ENCODE measurements at regions not wholly inside any gene's neighbourhood (a gene's known extent, or its start where the extent isn't known, plus 50 kb on each side); places are given as distances from the start of the nearest gene placed in this dataset.

DNA sequence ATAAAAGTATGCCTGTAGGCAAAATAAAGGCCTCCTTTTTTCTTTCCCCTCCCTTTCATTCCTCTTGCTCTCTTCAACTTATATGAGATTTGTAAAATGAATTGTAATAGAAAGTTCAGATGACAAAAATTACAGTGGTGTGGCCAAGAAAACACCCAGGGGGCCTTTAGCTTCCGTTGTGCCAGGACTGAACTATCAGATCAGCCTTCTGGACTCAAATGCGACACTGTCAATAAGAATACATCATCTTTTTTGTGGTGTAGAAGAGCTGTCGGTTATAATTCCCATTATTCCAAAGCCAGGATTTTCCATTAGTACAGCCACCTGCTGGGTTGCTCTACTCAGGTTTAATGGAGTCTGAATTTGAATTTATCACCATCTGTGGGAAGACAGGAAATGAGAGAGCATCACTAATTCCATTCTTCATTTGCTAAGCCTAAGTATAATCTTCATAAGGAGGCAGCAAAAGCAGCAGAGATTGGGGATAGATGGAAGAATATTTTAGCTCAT lies 443.4 kb downstream of the ANXA1 start:
- TF ChIP-seq, protein P1, sequence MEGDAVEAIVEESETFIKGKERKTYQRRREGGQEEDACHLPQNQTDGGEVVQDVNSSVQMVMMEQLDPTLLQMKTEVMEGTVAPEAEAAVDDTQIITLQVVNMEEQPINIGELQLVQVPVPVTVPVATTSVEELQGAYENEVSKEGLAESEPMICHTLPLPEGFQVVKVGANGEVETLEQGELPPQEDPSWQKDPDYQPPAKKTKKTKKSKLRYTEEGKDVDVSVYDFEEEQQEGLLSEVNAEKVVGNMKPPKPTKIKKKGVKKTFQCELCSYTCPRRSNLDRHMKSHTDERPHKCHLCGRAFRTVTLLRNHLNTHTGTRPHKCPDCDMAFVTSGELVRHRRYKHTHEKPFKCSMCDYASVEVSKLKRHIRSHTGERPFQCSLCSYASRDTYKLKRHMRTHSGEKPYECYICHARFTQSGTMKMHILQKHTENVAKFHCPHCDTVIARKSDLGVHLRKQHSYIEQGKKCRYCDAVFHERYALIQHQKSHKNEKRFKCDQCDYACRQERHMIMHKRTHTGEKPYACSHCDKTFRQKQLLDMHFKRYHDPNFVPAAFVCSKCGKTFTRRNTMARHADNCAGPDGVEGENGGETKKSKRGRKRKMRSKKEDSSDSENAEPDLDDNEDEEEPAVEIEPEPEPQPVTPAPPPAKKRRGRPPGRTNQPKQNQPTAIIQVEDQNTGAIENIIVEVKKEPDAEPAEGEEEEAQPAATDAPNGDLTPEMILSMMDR (IDR thresholded peaks at IDR 0.05): no peak
- TF ChIP-seq POLR2A (IDR thresholded peaks at IDR 0.05): no peak
